HL-60 (cell line): ENCODE measurements at regions not wholly inside any gene's neighbourhood (a gene's known extent, or its start where the extent isn't known, plus 50 kb on each side); places are given as distances from the start of the nearest gene placed in this dataset.

ENCODE experiments used
- DNase-seq, 2 experiments: peaks; one replicate each; pipeline ENCODE4 v3.0.0-alpha.2; 2010 to 2020; ENCODE audit warnings: low read depth in 1 of 2, low spot score in 1 of 2
- H3K27ac ChIP-seq: fragments of 250-450 bp; sonication (Bioruptor Pico); replicated peaks from 2 replicates; pipeline ENCODE4 v1.5.1; 2020; ENCODE audit warnings: mild to moderate bottlenecking, moderate library complexity
- H3K27me3 ChIP-seq: fragments of 250-450 bp; sonication (Bioruptor Pico); 2 replicates; pipeline ENCODE4 v1.5.1; 2021; ENCODE audit warnings: mild to moderate bottlenecking, moderate library complexity; ENCODE audit not compliant: insufficient read depth, poor library complexity, severe bottlenecking
- H3K4me3 ChIP-seq: replicated peaks from 2 replicates; pipeline ENCODE4 v1.5.1; 2011; ENCODE audit warnings: mild to moderate bottlenecking, control low read depth, low read length; ENCODE audit not compliant: insufficient read depth
- GABPA ChIP-seq: IDR thresholded peaks from 2 replicates; pipeline ENCODE4 v1.6.1; 2012; ENCODE audit warnings: low read depth
- POLR2AphosphoS5 ChIP-seq: IDR thresholded peaks from 2 replicates; pipeline ENCODE4 v1.6.1; 2012; ENCODE audit warnings: low read depth
- REST ChIP-seq: IDR thresholded peaks from 2 replicates; pipeline ENCODE4 v1.6.1; 2012; ENCODE audit warnings: low read depth; ENCODE audit not compliant: insufficient replicate concordance
- SPI1 ChIP-seq: IDR thresholded peaks from 2 replicates; pipeline ENCODE4 v1.6.1; 2012; ENCODE audit warnings: low read depth, mild to moderate bottlenecking, borderline replicate concordance
- TF ChIP-seq, protein P1 (sequence below): IDR thresholded peaks from one replicate; pipeline ENCODE4 v1.5.1; 2011; ENCODE audit warnings: low read length, control low read depth, inconsistent platforms; ENCODE audit not compliant: insufficient read depth

DNA sequence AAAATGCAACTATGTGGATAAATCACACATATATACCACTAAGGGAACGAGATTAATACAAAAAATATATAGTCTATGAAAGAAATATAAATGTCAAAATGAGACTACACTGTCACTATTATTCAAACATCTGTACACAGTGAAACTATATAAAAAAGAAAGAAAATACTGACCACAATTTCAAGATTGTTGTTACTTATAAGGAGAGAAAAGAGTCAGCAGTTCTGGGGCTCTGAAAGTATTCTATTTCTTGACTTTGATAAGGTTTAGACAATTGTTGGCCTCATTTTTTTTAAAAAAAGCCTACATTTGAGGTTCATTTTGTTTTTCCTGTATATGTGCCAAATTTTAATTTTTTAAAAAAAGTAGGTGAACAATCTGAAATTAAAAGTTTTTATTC is 319.3 kb upstream of the CHRM3 start:
- Histone ChIP-seq H3K27ac (no peak overlapping the region), H3K27me3 (no peaks in the 10 kb centered on the region), H3K4me3 (no peak overlapping the region)
- TF ChIP-seq, protein P1, sequence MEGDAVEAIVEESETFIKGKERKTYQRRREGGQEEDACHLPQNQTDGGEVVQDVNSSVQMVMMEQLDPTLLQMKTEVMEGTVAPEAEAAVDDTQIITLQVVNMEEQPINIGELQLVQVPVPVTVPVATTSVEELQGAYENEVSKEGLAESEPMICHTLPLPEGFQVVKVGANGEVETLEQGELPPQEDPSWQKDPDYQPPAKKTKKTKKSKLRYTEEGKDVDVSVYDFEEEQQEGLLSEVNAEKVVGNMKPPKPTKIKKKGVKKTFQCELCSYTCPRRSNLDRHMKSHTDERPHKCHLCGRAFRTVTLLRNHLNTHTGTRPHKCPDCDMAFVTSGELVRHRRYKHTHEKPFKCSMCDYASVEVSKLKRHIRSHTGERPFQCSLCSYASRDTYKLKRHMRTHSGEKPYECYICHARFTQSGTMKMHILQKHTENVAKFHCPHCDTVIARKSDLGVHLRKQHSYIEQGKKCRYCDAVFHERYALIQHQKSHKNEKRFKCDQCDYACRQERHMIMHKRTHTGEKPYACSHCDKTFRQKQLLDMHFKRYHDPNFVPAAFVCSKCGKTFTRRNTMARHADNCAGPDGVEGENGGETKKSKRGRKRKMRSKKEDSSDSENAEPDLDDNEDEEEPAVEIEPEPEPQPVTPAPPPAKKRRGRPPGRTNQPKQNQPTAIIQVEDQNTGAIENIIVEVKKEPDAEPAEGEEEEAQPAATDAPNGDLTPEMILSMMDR, result no peak
- TF ChIP-seq SPI1 (no peak), GABPA (no peak), POLR2AphosphoS5 (no peak), REST (no peak)
- DNase-seq, result no peak

DNA sequence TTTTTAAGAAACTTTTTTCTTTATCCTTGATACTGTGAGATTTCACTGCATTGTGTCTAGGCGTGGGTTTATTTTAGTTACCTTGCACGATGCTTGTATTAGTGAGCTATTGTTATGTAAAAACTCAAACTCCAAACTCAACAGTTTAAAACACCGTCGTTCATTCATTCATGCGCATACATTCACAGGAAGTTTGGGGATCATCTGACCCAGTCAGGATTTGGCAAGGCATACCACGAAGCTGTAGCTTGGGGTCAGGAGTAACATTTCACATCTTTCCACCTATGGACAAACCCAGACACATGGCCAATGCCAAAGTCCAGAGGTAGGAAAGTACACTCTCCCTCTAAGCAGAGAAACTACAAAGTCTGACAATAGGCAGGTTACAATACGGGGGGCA is 324.6 kb upstream of the CHRM3 start:
- no peaks in the 10 kb centered on the region for H3K27me3 ChIP-seq
- DNase-seq, result no peak
- no peak for TF ChIP-seq GABPA
- no peak for TF ChIP-seq POLR2AphosphoS5
- TF ChIP-seq, protein P1, result no peak
- TF ChIP-seq SPI1, result no peak
- TF ChIP-seq REST, result no peak
- H3K4me3 ChIP-seq, result no peak overlapping the region
- H3K27ac ChIP-seq, result no peak overlapping the region

DNA sequence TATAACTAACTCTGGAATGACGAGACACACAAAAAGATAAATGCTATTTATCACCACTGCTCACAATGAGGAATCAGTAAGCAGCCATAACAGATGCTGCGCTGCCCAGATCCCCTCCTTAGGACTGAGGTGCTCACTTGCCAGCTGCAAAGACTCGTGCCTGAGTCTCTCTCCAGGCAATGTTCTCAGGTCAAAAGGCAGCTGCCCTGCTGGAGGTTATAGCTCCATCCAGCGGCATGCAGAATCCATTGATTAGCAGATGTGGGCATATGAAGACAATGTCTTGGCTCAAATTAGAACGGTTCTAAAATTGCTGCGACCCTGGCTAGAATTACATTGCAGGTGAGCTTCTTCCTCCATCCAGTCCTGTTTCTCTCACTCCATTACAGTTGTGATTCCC is 328.2 kb upstream of the CHRM3 start:
- DNase-seq, result no peak
- Histone ChIP-seq H3K27me3 (no peaks in the 10 kb centered on the region), H3K27ac (no peak overlapping the region), H3K4me3 (no peak overlapping the region)
- TF ChIP-seq GABPA (no peak), REST (no peak), SPI1 (no peak), POLR2AphosphoS5 (no peak)
- TF ChIP-seq, protein P1, result no peak
